ENCODE measurements at regions not wholly inside any gene's neighbourhood (a gene's known extent, or its start where the extent isn't known, plus 50 kb on each side); places are given as distances from the start of the nearest gene placed in this dataset.

- no peak for DNase-seq (ENCODE audit: low read depth)
Measured at GRCh38 chr5:124461941-124462340, 284.5 kb downstream of the ZNF608 start.

GRCh38 chr5:124461157-124461556, 285.3 kb downstream of the ZNF608 start:
- DNase-seq (ENCODE audit: low read depth): no peak

DNA sequence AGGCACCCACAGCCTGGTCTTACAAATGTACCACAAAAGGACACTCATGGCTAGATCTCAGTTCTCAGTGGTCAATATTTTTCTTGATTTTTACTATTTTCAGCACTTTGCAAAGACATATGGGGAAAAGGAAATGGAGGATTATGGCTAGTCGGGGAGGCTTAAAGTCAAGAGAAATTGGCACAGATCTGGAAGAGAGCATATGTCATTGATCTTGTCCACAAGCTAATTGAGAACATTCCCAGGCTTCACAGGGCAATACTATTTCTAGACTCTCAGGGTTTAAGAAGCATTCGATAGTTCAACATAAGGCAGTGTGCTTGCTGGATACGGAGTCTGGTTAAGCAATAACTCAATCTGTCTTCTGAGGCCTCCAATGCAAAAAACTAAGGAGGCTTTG, 285.8 kb downstream of the ZNF608 start:
- DNase-seq (ENCODE audit: low read depth): no peak

- no peak for DNase-seq (ENCODE audit: low read depth)
Measured at GRCh38 chr5:124459984-124460383, 286.5 kb downstream of the ZNF608 start.

DNA sequence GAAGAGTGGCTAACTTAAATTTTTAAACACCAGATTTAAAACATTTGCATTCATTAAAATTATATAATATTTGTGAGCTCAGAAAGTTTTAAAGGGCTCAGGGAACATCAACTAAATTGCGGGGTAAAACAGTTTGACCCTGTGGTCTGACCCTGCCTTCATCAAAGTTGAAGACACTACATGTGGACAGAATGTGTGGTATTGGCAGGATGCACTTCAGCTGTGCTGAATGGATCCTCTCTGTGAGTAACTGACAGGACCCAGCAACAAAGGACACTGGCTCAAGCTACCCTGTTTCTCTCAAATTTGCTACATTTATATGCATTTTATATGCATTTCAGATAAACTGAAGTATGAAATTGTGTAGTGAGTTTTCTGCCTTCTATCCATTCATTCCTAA, 288.5 kb downstream of the ZNF608 start:
- no peak for DNase-seq (ENCODE audit: low read depth)

GRCh38 chr5:124457101-124457500, 289.3 kb downstream of the ZNF608 start:
- no peak for DNase-seq (ENCODE audit: low read depth)

DNA sequence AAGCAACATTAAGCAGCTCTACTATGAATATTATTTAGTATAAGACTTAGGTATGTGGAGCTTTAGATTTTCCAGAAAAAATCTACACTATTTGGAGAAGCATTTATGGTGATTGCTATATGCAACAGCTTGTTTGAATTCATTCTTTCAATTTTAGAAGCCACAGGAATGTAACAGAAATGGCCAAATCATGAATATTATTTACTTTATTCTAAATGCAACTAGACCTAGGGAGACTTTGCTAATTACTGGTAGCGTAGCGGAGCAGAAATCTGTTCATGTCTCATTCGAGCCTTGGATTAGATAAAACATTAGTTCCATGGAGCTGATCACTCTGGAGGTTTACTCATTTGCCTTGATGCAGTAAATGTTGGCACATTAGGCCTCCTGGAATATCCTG, 290.2 kb downstream of the ZNF608 start:
- no peak for DNase-seq (ENCODE audit: low read depth)

DNA sequence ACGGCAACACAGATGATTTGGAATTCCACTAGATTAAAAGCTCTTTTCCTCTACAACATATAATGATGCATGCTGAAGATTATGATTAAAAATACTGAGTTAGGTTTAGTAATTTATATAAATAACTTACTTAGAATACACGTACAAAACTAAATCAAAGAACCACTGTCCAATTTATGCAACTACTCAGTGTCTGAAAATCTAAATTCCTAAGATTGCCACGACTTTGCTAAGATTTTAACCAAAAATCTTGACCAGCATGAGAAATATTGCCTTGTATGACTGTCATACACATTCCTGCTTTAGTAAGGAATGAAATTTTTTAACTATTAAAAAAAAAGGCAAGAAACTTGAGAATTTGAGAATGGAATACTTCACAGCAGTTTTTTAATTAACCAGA, 292.4 kb downstream of the ZNF608 start:
- DNase-seq (ENCODE audit: low read depth): no peak

- DNase-seq (ENCODE audit: low read depth): no peak
Measured at GRCh38 chr5:124453221-124454051, 293.0 kb downstream of the ZNF608 start.

GRCh38 chr5:124452412-124452811, 294.0 kb downstream of the ZNF608 start:
- no peak for DNase-seq (ENCODE audit: low read depth)

- no peak for DNase-seq (ENCODE audit: low read depth)
Measured at GRCh38 chr5:124451721-124452383, 294.6 kb downstream of the ZNF608 start.

- DNase-seq (ENCODE audit: low read depth): no peak
Measured at GRCh38 chr5:124446120-124446519, 300.3 kb downstream of the ZNF608 start.

- no peak for DNase-seq (ENCODE audit: low read depth)
Measured at GRCh38 chr5:124445070-124445619, 301.3 kb downstream of the ZNF608 start.

DNA sequence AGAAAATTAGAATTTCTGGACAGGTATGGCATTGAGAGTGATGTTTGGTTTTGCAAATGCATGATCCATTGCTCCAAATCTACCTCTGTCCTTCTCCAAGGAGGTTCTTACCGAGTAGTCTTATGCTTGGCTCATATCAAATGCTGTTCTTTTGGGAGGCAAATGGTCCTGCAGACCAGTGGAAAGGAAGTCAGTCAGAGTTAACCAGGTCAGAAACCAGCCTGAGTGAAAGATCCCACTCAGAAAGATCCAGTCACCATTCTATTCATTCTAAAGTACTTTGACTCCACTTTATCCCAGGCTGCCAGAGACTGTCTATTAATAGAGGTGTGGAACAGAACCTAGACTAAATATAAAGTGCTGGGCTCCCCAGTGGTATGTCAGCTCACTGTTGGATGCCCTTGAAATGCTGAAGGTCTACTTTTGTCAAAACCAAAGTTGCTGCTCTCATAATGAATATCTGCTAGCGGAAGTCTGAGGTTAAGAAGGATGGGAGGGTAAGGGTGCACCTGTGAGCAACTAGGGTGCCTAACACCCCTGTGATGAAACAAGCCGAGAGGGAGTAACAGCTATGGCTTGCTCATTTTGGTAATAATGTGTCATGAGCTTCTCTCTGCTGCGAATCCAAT, 302.2 kb downstream of the ZNF608 start:
- no peak for DNase-seq (ENCODE audit: low read depth)

DNA sequence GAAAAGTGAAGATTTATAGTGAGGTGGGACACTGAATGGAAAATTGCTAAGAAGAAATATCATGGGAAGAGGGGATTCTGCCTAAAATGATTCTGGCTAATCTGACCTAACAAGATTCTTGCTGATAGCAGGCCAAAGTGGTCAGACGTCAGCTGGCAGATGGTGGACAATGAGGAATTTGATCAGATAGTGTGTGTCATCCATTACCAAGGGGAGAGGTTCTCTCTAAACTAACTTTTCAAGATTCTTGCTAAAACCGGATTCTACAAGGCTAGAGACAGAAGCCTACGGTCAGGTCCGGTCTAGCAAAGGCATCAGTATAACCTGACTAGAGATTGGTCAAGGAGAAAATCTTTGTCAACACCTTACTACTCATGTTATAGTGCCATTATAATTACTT, 306.0 kb downstream of the ZNF608 start:
- DNase-seq (ENCODE audit: low read depth): no peak

DNA sequence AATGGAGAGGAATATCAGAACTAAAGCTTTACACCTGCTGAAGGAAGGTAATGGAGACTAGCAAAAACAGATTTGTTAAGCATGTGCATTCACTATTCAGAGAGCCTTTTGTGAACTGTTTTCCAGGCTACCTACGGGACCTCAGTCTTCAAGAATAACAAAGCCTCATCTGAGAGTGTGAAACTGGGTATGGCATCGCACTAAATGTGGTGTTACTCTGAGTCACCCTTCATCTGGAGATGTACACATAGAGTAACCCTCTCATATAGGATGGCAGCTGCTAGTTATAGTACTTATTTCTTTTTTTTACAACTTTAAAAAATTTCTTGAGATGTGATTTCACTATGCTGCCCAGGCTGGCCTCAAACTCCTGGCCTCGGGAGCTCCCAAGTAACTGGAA, 306.8 kb downstream of the ZNF608 start:
- DNase-seq (ENCODE audit: low read depth): no peak

DNA sequence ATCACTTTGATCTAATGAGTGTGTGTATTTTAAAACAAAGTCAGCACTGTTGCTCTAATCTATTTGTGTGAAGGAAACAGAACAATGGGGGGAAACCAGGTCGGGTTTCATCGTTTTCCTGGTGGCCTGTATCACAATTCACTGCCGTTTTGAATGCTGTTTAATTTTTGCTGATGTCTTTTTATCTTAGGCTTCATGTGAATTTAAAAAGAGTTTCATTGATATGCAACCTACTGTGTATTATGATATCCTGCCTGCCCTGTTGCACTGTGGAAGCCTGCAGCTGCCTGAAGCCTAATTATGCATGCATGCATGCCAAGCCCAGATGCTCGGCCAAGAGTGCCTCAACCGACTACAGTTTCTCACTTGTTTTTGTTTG, 307.5 kb downstream of the ZNF608 start:
- DNase-seq (ENCODE audit: low read depth): no peak

DNA sequence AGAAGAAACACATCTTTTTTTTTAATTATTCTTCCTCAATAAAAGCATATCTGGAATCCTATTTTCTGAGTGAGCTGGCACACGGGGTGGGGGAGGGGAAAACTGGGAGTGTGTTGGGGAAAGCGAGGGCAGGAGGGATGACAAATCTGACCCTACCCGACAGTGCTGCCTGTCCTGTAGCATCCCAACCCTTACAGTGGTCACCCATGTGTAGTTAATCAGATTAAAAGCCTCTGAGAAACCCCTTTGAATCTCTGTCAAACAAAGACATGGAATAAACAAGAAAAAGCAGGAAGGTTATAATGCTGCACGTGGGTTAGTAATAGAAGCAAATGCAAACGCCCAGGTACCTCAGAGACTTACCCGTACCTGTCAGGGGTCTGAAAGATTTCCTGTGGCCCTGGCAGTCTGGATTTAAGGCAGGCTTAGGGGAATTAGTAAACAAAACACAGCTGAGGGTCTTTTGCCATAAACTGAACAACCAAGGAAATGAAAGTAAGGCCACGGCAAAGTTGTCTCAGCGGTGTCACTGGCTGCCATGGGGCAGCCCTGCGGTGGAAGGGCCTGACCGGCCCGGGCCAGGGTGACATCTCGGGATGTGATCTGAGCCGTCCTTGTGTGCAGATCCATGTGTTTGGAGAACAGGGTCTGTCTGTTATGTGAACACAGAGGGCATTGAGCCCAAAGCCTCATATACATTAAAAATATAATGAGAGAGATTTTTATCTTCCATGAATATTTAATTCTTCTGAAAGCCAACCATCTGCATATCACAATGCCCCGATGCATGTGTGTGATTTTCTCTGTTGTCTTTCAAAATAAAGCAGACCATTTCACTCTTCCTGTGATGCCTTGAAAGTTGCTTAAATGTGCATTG, 308.2 kb downstream of the ZNF608 start:
- DNase-seq (ENCODE audit: low read depth): no peak

- DNase-seq (ENCODE audit: low read depth): no peak
Measured at GRCh38 chr5:124436294-124436693, 310.1 kb downstream of the ZNF608 start.

GRCh38 chr5:124433170-124433569, 313.3 kb downstream of the ZNF608 start:
- no peak for DNase-seq (ENCODE audit: low read depth)

DNA sequence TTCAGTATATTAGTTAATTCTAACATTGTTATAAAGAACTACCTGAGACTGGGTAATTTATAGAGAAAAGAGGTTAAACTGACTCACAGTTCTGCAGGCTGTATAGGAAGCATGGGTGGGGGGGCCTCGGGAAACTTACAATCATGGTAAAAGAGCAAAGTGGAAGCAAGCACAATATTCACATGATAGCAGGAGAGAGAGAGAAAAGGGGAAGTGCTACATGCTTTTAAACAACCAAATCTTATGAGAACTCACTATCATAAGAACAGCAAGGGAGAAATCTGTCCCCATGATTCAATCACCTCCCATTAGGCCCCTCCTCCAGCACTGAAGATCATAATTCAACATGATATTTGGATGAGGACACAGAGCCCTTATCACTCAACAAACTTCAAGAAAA, 324.9 kb downstream of the ZNF608 start:
- DNase-seq (ENCODE audit: low read depth): no peak

GRCh38 chr5:124420952-124421351, 325.5 kb downstream of the ZNF608 start:
- DNase-seq (ENCODE audit: low read depth): no peak
